Keratinocyte (primary cell): ENCODE measurements at regions not wholly inside any gene's neighbourhood (a gene's known extent, or its start where the extent isn't known, plus 50 kb on each side); places are given as distances from the start of the nearest gene placed in this dataset.

Experiments used
- DNase-seq: peaks from one replicate; pipeline ENCODE4 v3.0.0-alpha.2; 2011; ENCODE audit warnings: low read depth, missing footprints, low spot score
- FAIRE-seq: peaks from 2 replicates; lab custom pipeline; 2011; peaks lifted over from hg19 to GRCh38; lab: Jason Lieb, UNC
- H2AFZ ChIP-seq: 2 replicates; pipeline ENCODE4 v1.6.0; 2012; ENCODE audit warnings: low read length, control low read depth, inconsistent platforms; ENCODE audit not compliant: control insufficient read depth
- H3K27ac ChIP-seq: 2 replicates; pipeline ENCODE4 v1.5.1; 2011; ENCODE audit warnings: low read length; ENCODE audit not compliant: control insufficient read depth, insufficient read depth
- H3K27me3 ChIP-seq: 3 replicates; pipeline ENCODE4 v1.6.0; 2011; ENCODE audit warnings: low read length; ENCODE audit not compliant: control insufficient read depth, insufficient read depth; ENCODE audit errors: extremely low read depth
- H3K36me3 ChIP-seq, 2 experiments: 2 replicates in 1 of 2; 3 replicates in 1 of 2; pipeline ENCODE4 v1.5.1; 2011; ENCODE audit warnings: low read length in 2 of 2, mild to moderate bottlenecking in 1 of 2; ENCODE audit not compliant: control insufficient read depth in 2 of 2, insufficient read depth in 2 of 2; ENCODE audit errors: extremely low read depth in 1 of 2
- H3K4me1 ChIP-seq: 3 replicates; pipeline ENCODE4 v1.5.1; 2011; ENCODE audit warnings: low read length; ENCODE audit not compliant: control insufficient read depth, insufficient read depth; ENCODE audit errors: extremely low read depth
- H3K4me2 ChIP-seq: 3 replicates; pipeline ENCODE4 v1.6.0; 2011; ENCODE audit warnings: low read depth, low read length; ENCODE audit not compliant: control insufficient read depth, insufficient read depth; ENCODE audit errors: extremely low read depth
- H3K4me3 ChIP-seq, 3 experiments: fragments of 200-600 bp in 1 of 3; sonication (generic) in 1 of 3; 2 replicates in 2 of 3; 3 replicates in 1 of 3; pipeline ENCODE4 v1.5.1; 2011 to 2016; ENCODE audit warnings: low read length in 3 of 3, mild to moderate bottlenecking in 3 of 3, control low read depth in 2 of 3, inconsistent platforms in 1 of 3, low read depth in 1 of 3, mixed read lengths in 1 of 3, mixed run types in 1 of 3, moderate library complexity in 1 of 3; ENCODE audit not compliant: control insufficient read depth in 2 of 3, insufficient read depth in 2 of 3; ENCODE audit errors: extremely low read depth in 1 of 3
- H3K79me2 ChIP-seq: 2 replicates; pipeline ENCODE4 v1.6.0; 2012; ENCODE audit warnings: low read length; ENCODE audit not compliant: control insufficient read depth, insufficient read depth
- H3K9ac ChIP-seq: 3 replicates; pipeline ENCODE4 v1.6.0; 2011; ENCODE audit warnings: low read length; ENCODE audit not compliant: control insufficient read depth, insufficient read depth; ENCODE audit errors: extremely low read depth
- H3K9me1 ChIP-seq: 3 replicates; pipeline ENCODE4 v1.6.0; 2011; ENCODE audit warnings: low read length; ENCODE audit not compliant: control insufficient read depth, insufficient read depth; ENCODE audit errors: extremely low read depth
- H3K9me3 ChIP-seq: 2 replicates; pipeline ENCODE4 v1.5.1; 2012; ENCODE audit warnings: low read depth, low read length; ENCODE audit not compliant: control insufficient read depth
- H4K20me1 ChIP-seq: 3 replicates; pipeline ENCODE4 v1.6.0; 2011; ENCODE audit warnings: low read length; ENCODE audit not compliant: control insufficient read depth, insufficient read depth; ENCODE audit errors: extremely low read depth
- EZH2 ChIP-seq: IDR thresholded peaks from one replicate; pipeline ENCODE4 v1.6.1; 2012; ENCODE audit warnings: inconsistent platforms, mild to moderate bottlenecking, low read length, moderate library complexity
- dilution Hi-C: fragments of 300-500 bp; cut with MboI; formaldehyde crosslinking; loops from one replicate; pipeline ENCODE4 v1.7.0; 2020; ENCODE audit warnings: low sequenced_read_pairs; ENCODE audit not compliant: extremely low pct_ligation_motif_present
- TF ChIP-seq, protein P1 (sequence below), 3 experiments: IDR thresholded peaks in 1 of 3; conservative IDR thresholded peaks in 1 of 3; optimal IDR thresholded peaks in 1 of 3; 2 replicates in 2 of 3; 3 replicates in 1 of 3; pipeline versions ENCODE3 to v1.5.1; 2011; ENCODE audit warnings: low read length in 3 of 3, mild to moderate bottlenecking in 3 of 3, moderate library complexity in 2 of 3, control low read depth in 1 of 3, inconsistent platforms in 1 of 3; ENCODE audit not compliant: insufficient read depth in 2 of 3; ENCODE audit errors: extremely low read depth in 1 of 3

DNA sequence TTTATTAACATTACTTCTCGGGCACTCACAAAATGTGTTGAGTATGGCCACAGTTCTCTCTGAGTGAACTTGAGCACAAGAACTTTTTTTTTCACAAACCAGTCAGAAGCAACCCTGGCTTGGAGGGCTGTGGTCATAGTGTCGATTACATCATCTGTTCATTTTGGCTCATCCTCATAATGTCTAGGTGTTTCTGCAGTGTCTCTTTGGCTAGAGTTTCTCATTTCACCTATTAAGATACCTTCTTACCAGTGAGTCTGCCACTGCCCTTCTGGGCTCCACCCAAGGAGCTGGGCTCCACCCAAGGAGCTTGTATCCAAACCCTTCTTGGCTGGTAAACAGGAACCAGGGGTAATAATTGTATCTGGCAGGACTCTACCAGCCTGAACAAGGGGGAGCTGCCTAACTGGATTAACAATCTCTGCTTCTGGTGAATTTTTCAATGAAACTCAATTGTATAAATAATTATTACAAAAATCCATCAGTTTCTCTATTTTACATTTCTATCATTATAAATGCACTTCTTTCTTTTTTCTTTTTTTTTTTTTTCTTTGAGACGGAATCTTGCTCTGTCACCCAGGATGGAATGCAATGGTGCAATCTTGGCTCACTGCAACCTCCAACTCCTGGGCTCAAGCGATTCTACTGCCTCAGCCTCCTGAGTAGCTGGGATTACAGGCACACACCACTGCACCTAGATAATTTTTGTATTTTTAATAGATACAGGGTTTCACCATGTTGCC lies 667.7 kb upstream of the SLIT2 start:
- H3K27ac ChIP-seq: no peak overlapping the region
- no peaks in the 10 kb centered on the region for H4K20me1 ChIP-seq
- no peaks in the 10 kb centered on the region for H3K36me3 ChIP-seq
- H3K79me2 ChIP-seq: no peaks in the 10 kb centered on the region
- TF ChIP-seq EZH2: no peak
- TF ChIP-seq, protein P1, sequence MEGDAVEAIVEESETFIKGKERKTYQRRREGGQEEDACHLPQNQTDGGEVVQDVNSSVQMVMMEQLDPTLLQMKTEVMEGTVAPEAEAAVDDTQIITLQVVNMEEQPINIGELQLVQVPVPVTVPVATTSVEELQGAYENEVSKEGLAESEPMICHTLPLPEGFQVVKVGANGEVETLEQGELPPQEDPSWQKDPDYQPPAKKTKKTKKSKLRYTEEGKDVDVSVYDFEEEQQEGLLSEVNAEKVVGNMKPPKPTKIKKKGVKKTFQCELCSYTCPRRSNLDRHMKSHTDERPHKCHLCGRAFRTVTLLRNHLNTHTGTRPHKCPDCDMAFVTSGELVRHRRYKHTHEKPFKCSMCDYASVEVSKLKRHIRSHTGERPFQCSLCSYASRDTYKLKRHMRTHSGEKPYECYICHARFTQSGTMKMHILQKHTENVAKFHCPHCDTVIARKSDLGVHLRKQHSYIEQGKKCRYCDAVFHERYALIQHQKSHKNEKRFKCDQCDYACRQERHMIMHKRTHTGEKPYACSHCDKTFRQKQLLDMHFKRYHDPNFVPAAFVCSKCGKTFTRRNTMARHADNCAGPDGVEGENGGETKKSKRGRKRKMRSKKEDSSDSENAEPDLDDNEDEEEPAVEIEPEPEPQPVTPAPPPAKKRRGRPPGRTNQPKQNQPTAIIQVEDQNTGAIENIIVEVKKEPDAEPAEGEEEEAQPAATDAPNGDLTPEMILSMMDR (optimal IDR thresholded peaks at IDR 0.05 in 1 of 3, IDR thresholded peaks at IDR 0.05 in 1 of 3, conservative IDR thresholded peaks at IDR 0.05 in 1 of 3; ENCODE audit: extremely low read depth in 1 of 3, insufficient read depth in 2 of 3, low read length in 3 of 3): no peak
- FAIRE-seq (no peak), DNase-seq (no peak)
- dilution Hi-C loops: no loop called here
- H3K9me3 ChIP-seq: no peaks in the 10 kb centered on the region
- no peak overlapping the region for H3K4me3 ChIP-seq
- no peaks in the 10 kb centered on the region for H3K27me3 ChIP-seq
- no peaks in the 10 kb centered on the region for H3K9me1 ChIP-seq
- no peak overlapping the region for H3K4me2 ChIP-seq
- H2AFZ ChIP-seq: no peak overlapping the region
- no peaks in the 10 kb centered on the region for H3K4me1 ChIP-seq
- H3K9ac ChIP-seq: no peak overlapping the region

DNA sequence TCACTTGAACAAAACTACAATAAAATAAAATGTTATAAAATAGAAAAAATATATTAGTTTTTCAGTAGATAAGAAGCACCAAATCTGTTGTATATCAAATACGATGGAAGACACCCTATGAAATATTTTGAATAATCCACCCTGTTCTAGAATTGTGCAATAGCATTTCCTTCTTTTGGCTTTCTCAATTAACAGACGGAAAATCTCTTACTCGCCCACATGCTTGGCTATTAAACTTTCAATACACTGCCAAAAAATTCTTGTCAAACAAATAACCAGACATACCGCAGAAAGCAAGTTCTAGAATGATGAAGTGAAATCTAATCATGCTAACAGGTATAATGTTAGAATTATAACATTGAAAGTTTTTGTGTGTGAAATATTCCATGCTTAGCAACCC lies 671.6 kb upstream of the SLIT2 start:
- Histone ChIP-seq H3K9me3 (no peaks in the 10 kb centered on the region), H3K4me3 (no peak overlapping the region), H3K79me2 (no peaks in the 10 kb centered on the region), H3K9me1 (no peaks in the 10 kb centered on the region), H4K20me1 (no peaks in the 10 kb centered on the region), H3K4me1 (no peaks in the 10 kb centered on the region), H3K27ac (no peak overlapping the region), H3K27me3 (no peaks in the 10 kb centered on the region), H2AFZ (no peak overlapping the region), H3K9ac (no peak overlapping the region), H3K4me2 (no peak overlapping the region), H3K36me3 (no peaks in the 10 kb centered on the region)
- DNase-seq (no peak), FAIRE-seq (no peak)
- TF ChIP-seq, protein P1 (optimal IDR thresholded peaks at IDR 0.05 in 1 of 3, IDR thresholded peaks at IDR 0.05 in 1 of 3, conservative IDR thresholded peaks at IDR 0.05 in 1 of 3; ENCODE audit: extremely low read depth in 1 of 3, insufficient read depth in 2 of 3, low read length in 3 of 3): no peak
- TF ChIP-seq EZH2: no peak
- dilution Hi-C loops: no loop called here
